GM19468 (cell line): ENCODE measurements at regions not wholly inside any gene's neighbourhood (a gene's known extent, or its start where the extent isn't known, plus 50 kb on each side); places are given as distances from the start of the nearest gene placed in this dataset.

Source experiments
- ATAC-seq: cut with Tn5 transposase; IDR thresholded peaks from one replicate; pipeline ENCODE4 v1.9.1; 2021; ENCODE audit warnings: mild to moderate bottlenecking, moderate library complexity, moderate number of reproducible peaks; ENCODE audit not compliant: unreplicated experiment; ENCODE audit errors: extremely low read depth

- no peak for ATAC-seq
These were observed 129.8 kb upstream of the ALKAL2 start for GRCh38 chr2:417662-418061.

- ATAC-seq, result no peak
These were observed 129.1 kb upstream of the ALKAL2 start for GRCh38 chr2:417006-417405.

- ATAC-seq, result no peak
These were observed 128.2 kb upstream of the ALKAL2 start for GRCh38 chr2:415986-416610.

GRCh38 chr2:409523-409922 is 121.6 kb upstream of the ALKAL2 start:
- ATAC-seq, result no peak

- ATAC-seq, result no peak
These were observed 119.7 kb upstream of the ALKAL2 start for GRCh38 chr2:407630-408029.

- no peak for ATAC-seq
These were observed 119.0 kb upstream of the ALKAL2 start for GRCh38 chr2:406876-407275.

GRCh38 chr2:406231-406630 is 118.3 kb upstream of the ALKAL2 start:
- ATAC-seq, result no peak

- no peak for ATAC-seq
These were observed 116.7 kb upstream of the ALKAL2 start for GRCh38 chr2:404581-404980.

- no peak for ATAC-seq
These were observed 115.8 kb upstream of the ALKAL2 start for GRCh38 chr2:403682-404081.

- no peak for ATAC-seq
These were observed 114.8 kb upstream of the ALKAL2 start for GRCh38 chr2:402721-403120.

- no peak for ATAC-seq
These were observed 114.3 kb upstream of the ALKAL2 start for GRCh38 chr2:402206-402605.

- no peak for ATAC-seq
These were observed 113.3 kb upstream of the ALKAL2 start for GRCh38 chr2:401019-401679.

GRCh38 chr2:397926-398325 is 110.0 kb upstream of the ALKAL2 start:
- no peak for ATAC-seq

GRCh38 chr2:397521-397920 is 109.6 kb upstream of the ALKAL2 start:
- no peak for ATAC-seq

GRCh38 chr2:396903-397302 is 109.0 kb upstream of the ALKAL2 start:
- ATAC-seq, result no peak

- ATAC-seq, result no peak
These were observed 108.0 kb upstream of the ALKAL2 start for GRCh38 chr2:395886-396285.

GRCh38 chr2:393711-394696 is 106.1 kb upstream of the ALKAL2 start:
- no peak for ATAC-seq

GRCh38 chr2:392926-393280 is 105.0 kb upstream of the ALKAL2 start:
- no peak for ATAC-seq

- ATAC-seq, result no peak
These were observed 104.5 kb upstream of the ALKAL2 start for GRCh38 chr2:392181-392925.

GRCh38 chr2:391696-392095 is 103.8 kb upstream of the ALKAL2 start:
- ATAC-seq, result no peak
